OCI-LY1 (cell line): ENCODE measurements at regions not wholly inside any gene's neighbourhood (a gene's known extent, or its start where the extent isn't known, plus 50 kb on each side); places are given as distances from the start of the nearest gene placed in this dataset.

ENCODE experiments used
- H2AFZ ChIP-seq: fragments of 200-600 bp; sonication (generic), shearing (Covaris generic); 2 replicates; pipeline ENCODE4 v1.6.0; 2014; ENCODE audit warnings: antibody characterized with exemption, mild to moderate bottlenecking, low read length
- H3F3A ChIP-seq: fragments of 200-600 bp; sonication (generic), shearing (Covaris generic); 2 replicates; pipeline ENCODE4 v1.6.0; 2014; ENCODE audit warnings: mild to moderate bottlenecking, antibody characterized with exemption, low read length, moderate library complexity; ENCODE audit not compliant: insufficient read depth
- H3K27ac ChIP-seq: fragments of 200-600 bp; sonication (generic); 2 replicates; pipeline ENCODE4 v1.5.1; 2014; ENCODE audit warnings: low read length, mixed run types, mild to moderate bottlenecking, low read depth; ENCODE audit not compliant: poor library complexity, severe bottlenecking
- H3K27me3 ChIP-seq: fragments of 200-600 bp; sonication (generic); 2 replicates; pipeline ENCODE4 v1.6.0; 2014; ENCODE audit warnings: antibody characterized with exemption, mild to moderate bottlenecking, low read length, moderate library complexity; ENCODE audit not compliant: insufficient read depth
- H3K36me3 ChIP-seq: fragments of 200-600 bp; sonication (generic); 2 replicates; pipeline ENCODE4 v1.6.1; 2014; ENCODE audit warnings: mild to moderate bottlenecking, antibody characterized with exemption, low read length, moderate library complexity, mixed read lengths; ENCODE audit not compliant: insufficient read depth
- H3K4me1 ChIP-seq: fragments of 200-600 bp; sonication (generic); 2 replicates; pipeline ENCODE4 v1.5.1; 2014; ENCODE audit warnings: mild to moderate bottlenecking, low read length, moderate library complexity; ENCODE audit not compliant: insufficient read depth, severe bottlenecking
- H3K4me2 ChIP-seq: fragments of 200-600 bp; sonication (generic), shearing (Covaris generic); 2 replicates; pipeline ENCODE4 v1.6.1; 2014; ENCODE audit warnings: low read length
- H3K4me3 ChIP-seq: fragments of 200-600 bp; sonication (generic); 2 replicates; pipeline ENCODE4 v1.5.1; 2014; ENCODE audit warnings: low read length, low read depth, mild to moderate bottlenecking, mixed read lengths; ENCODE audit not compliant: poor library complexity, severe bottlenecking
- H3K79me2 ChIP-seq: fragments of 200-600 bp; shearing (Covaris generic); 2 replicates; pipeline ENCODE4 v1.6.1; 2016; ENCODE audit warnings: mixed run types, low read length, mixed read lengths; ENCODE audit not compliant: insufficient read depth
- H3K9ac ChIP-seq: fragments of 200-600 bp; sonication (generic), shearing (Covaris generic); 2 replicates; pipeline ENCODE4 v1.6.1; 2014; ENCODE audit warnings: mild to moderate bottlenecking, low read length, mixed read lengths
- H3K9me2 ChIP-seq: fragments of 200-600 bp; sonication (generic), shearing (Covaris generic); 2 replicates; pipeline ENCODE4 v1.6.1; 2014; ENCODE audit warnings: low read depth, mild to moderate bottlenecking, low read length, mixed read lengths
- H3K9me3 ChIP-seq: fragments of 200-600 bp; shearing (Covaris generic); 2 replicates; pipeline ENCODE4 v1.6.1; 2014; ENCODE audit warnings: low read length, mixed read lengths
- H4K20me1 ChIP-seq: fragments of 200-600 bp; sonication (generic), shearing (Covaris generic); 2 replicates; pipeline ENCODE4 v1.6.0; 2016; ENCODE audit warnings: mild to moderate bottlenecking, low read length; ENCODE audit not compliant: insufficient read depth
- CTCF ChIP-seq: fragments of 200-600 bp; sonication (generic), shearing (Covaris generic); IDR thresholded peaks from 2 replicates; pipeline ENCODE4 v1.5.1; 2017; ENCODE audit warnings: mild to moderate bottlenecking, antibody characterized with exemption, low read length, moderate library complexity, mixed read lengths
- EZH2 ChIP-seq: fragments of 200-600 bp; sonication (generic), shearing (Covaris generic); IDR thresholded peaks from 2 replicates; pipeline ENCODE4 v1.8.0; 2017; ENCODE audit warnings: borderline replicate concordance, mixed run types, mild to moderate bottlenecking, antibody characterized with exemption, low read length, moderate library complexity, mixed read lengths

- no peaks in the 10 kb centered on the region for H3K36me3 ChIP-seq
- no peak overlapping the region for H3K9ac ChIP-seq
- H3K4me1 ChIP-seq, result no peaks in the 10 kb centered on the region
- TF ChIP-seq EZH2 (no peak), CTCF (no peak)
- H3K9me2 ChIP-seq, result no peaks in the 10 kb centered on the region
- no peak overlapping the region for H2AFZ ChIP-seq
- no peaks in the 10 kb centered on the region for H3F3A ChIP-seq
- H3K27ac ChIP-seq, result no peak overlapping the region
- H3K4me2 ChIP-seq, result no peak overlapping the region
- H3K4me3 ChIP-seq, result no peak overlapping the region
- no peaks in the 10 kb centered on the region for H3K9me3 ChIP-seq
- no peaks in the 10 kb centered on the region for H3K79me2 ChIP-seq
- H4K20me1 ChIP-seq, result no peaks in the 10 kb centered on the region
- no peaks in the 10 kb centered on the region for H3K27me3 ChIP-seq
Observed at GRCh38 chr21:27649323-27649722, 682.4 kb upstream of the ADAMTS5 start.

- Histone ChIP-seq H3K79me2 (no peaks in the 10 kb centered on the region), H3K4me3 (no peak overlapping the region), H3K27ac (no peak overlapping the region), H3F3A (no peaks in the 10 kb centered on the region), H3K9me3 (no peaks in the 10 kb centered on the region), H3K9me2 (no peaks in the 10 kb centered on the region), H3K4me2 (no peak overlapping the region), H3K4me1 (no peaks in the 10 kb centered on the region), H3K36me3 (no peaks in the 10 kb centered on the region), H3K9ac (no peak overlapping the region), H3K27me3 (no peaks in the 10 kb centered on the region), H2AFZ (no peak overlapping the region), H4K20me1 (no peaks in the 10 kb centered on the region)
- no peak for TF ChIP-seq CTCF
Observed at GRCh38 chr21:27648560-27648959, 681.7 kb upstream of the ADAMTS5 start.

- no peaks in the 10 kb centered on the region for H3K9me2 ChIP-seq
- no peaks in the 10 kb centered on the region for H3K4me1 ChIP-seq
- TF ChIP-seq EZH2, result no peak
- TF ChIP-seq CTCF, result no peak
- H3K4me2 ChIP-seq, result no peak overlapping the region
- H3K9me3 ChIP-seq, result no peaks in the 10 kb centered on the region
- no peak overlapping the region for H3K27ac ChIP-seq
- H3K4me3 ChIP-seq, result no peak overlapping the region
- no peaks in the 10 kb centered on the region for H3K36me3 ChIP-seq
- H3K9ac ChIP-seq, result no peak overlapping the region
- no peak overlapping the region for H2AFZ ChIP-seq
- no peaks in the 10 kb centered on the region for H3F3A ChIP-seq
- H3K79me2 ChIP-seq, result no peaks in the 10 kb centered on the region
- H3K27me3 ChIP-seq, result no peaks in the 10 kb centered on the region
- H4K20me1 ChIP-seq, result no peaks in the 10 kb centered on the region
Observed at GRCh38 chr21:27647921-27648320, 681.0 kb upstream of the ADAMTS5 start.
